Kidney tubule cell (primary cell): ENCODE measurements at regions not wholly inside any gene's neighbourhood (a gene's known extent, or its start where the extent isn't known, plus 50 kb on each side); places are given as distances from the start of the nearest gene placed in this dataset.
A peak's percentile ranks its signal among the peaks of the same experiment; 100 is the strongest.

Experiments
- DNase-seq: peaks from one replicate; pipeline ENCODE4 v3.0.0-alpha.2; 2018; ENCODE audit warnings: low spot score

DNA sequence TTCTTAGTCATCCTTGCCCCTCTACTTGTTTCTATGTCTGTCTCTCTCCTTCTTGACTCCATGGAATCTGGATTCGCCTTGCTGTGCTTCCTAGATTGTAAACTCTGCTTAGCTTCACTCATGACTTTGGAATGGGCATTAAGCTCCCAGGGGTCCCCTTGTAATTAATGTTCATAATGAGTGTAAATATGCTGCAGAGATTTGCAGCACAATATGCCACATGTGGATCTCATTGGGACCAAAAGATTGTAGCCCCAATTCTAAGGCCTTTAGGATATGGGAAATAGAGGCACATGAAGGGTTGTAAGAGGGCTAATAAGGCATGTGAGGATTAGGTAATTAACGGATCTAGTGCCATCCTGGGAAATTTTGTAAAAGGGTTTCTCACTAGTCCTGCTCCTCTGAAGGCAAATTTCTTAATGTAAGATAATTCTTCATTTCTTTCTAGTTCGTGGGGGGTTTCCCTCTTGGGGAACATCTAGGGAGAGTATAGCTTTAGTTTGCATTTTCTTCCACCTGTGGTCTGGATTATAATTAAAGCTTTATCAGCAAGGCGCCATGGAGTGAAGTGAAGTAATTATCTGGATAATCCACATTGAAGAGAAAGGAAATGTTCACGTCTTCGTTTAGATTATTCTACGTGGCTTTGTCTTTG is 659.2 kb upstream of the PLXNA2 start:
- no peak for DNase-seq

DNA sequence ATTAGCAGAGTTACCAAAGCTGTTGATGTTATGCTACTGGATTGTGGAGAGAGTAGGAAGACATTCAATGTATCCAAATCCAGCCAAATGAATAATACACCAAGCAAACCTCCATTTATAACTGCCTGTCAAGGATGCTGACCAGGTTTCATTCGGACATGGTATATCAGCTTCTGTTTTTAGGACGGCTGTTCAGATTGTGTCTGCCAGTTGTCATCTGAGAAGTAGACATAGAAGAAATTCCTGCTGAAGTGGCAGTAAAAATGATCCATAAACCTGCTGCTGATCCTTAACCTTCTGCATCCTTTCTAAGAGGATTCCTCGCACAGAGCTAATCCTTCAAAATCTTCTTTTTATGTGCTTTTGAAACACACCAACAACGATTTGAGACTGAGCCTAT is 663.6 kb upstream of the PLXNA2 start:
- DNase-seq = no peak

DNA sequence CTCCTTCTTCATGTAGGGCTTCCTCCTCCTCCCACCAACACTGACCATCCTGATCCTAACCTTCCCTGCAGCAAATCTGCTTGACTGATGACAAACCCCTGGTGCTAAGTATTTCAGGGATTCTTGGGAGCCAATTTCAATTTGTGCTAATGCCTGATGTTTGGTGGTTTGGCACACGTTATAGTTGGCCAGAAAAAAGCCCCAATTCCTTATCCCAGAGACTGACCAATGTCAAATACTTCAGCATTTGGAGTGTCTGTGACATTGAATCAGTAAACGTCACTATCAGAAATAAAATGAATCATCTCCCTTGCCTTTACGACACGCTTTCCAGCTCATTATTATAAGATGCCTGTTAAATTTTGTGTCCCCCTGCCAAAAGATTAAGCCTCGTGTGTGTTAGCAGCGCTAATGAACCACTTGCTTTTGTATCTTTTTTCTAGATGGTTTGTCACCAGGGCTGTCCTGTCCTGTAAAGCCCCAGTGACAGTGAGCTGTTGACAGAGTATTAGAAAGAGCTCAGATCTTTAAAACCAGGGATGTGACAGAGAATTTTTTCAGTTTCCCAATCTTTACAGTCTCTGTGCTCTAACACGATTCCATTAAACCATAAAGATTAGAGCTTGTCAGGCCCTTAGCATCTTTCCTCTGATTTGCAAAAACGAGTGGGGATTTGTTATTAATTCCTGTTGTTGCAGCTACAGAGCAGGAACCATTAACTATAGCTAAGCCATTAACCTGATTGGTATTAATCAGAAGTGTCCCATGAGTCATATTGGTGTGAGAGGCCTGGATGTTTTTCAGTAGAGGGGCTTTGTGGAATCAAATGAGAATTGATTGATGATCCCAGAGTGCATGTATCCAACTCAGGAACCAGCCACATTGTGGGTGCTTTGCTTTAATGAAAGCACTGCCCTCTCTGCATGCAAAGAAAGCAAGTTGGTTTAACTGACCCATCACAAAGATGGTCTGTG is 665.1 kb upstream of the PLXNA2 start:
- DNase-seq = no peak

DNA sequence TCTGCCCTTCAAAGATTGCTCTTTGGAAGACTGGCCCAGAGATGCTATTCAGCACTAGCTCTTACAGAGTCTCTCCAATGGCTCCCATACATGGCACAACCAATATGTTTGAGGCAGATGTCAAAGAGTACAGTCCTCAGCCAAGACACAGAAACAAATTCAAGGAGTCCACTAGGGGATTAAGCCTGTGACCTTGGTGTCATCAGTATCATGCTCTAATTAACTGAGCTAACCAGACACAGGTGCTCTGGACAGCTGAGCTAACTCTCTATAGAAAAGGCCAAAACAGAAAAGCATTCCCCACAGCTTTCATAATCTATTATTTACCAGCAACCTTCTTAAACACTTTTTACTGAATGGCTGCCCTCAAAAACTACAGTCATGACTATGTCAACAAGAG is 666.0 kb upstream of the PLXNA2 start:
- DNase-seq = no peak

DNA sequence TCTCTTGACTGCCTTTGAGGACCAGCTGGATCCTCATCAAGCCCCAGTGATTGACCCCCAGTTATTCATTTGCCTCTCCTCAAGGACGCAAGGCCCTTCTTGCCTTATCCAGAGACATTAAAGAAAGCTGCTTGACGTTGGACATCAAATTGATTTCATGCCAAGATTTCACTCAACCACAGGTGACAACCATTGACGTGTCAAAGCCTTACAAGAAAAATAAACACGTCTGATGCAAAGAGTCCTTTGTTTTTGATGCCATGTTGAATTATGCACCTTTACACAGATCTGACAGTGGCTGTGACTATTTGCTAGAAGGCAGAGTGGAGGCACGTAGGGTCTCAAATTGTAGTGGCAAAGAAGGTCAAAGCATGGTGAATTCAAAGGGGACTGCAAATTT is 666.2 kb upstream of the CAMK1G start:
- peak; percentile 40 for DNase-seq

DNA sequence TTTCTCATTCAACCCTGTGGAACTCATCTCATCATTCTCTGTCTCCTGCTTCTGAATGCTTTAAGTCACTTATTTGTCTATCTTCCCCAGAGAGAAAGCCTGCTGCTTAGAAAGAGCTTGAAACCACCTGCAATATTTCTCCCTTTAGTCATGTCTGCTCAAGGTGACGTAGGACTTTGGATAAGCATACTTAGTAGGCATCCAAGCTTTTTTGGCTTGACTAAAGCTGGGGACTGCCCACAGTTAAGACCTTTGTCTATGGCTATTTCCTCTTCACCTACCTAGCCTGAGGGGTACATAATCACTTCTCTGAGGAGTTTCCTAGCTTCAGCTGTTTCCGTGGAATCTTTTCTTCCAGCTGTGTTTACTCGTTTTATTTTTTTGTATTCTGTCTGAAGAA is 665.8 kb upstream of the CAMK1G start:
- peak; percentile 83 for DNase-seq

DNA sequence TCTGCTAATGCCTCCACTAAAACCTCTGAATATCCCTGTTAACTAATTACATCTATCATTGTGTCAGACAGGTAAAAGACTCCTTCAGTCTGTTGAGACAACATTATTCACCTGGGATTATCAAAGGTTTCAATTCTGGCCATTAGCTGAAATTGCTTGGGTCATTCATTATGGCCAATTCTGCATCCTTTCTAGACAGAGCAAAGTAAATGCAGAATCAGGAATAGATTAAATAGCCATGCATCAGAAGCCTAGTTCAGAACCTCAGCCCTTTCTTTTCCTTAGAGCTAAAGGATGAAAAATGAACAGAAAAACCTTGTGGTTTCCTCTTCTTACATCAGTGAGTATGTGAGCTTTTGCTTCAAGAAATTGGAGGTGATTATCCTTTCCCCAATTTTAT is 665.4 kb upstream of the CAMK1G start:
- no peak for DNase-seq

DNA sequence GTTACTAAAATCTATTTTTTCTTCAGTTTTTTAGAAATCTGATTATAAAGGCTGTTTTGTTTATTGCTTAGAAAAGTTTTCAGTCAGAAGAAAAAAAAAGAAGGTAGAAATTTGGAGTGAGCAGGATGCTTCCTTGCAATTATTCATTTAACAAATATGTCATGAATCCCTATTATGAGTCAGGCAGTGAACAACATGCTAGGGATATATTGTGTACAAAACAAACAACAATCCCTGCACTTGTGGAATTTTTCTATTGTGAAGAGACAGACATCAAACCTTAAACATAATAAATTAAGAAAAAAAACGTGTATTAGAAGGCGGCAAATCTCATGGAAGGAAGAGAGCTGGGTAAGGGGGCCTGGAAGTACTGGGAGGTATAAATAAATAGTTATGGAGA is 664.1 kb upstream of the CAMK1G start:
- DNase-seq = peak; percentile 53

DNA sequence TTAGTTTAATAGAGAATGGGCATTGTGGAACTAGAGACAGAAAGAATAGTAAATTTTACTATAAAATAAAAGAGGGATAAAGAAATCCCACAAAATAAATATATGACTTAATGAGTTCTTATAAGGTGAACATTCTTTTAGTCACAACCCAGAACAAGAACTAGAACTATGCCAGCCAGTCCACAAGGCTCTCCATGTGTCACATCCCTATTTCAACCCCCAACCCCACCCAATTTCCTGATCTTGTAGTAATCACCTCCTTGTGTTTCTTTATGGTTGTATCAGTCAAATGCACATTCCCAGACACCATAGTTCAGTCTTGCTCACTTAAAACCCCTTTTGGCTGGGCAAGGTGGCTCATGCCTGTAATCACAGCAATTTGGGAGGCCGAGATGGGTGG is 662.3 kb upstream of the CAMK1G start:
- DNase-seq = no peak

DNA sequence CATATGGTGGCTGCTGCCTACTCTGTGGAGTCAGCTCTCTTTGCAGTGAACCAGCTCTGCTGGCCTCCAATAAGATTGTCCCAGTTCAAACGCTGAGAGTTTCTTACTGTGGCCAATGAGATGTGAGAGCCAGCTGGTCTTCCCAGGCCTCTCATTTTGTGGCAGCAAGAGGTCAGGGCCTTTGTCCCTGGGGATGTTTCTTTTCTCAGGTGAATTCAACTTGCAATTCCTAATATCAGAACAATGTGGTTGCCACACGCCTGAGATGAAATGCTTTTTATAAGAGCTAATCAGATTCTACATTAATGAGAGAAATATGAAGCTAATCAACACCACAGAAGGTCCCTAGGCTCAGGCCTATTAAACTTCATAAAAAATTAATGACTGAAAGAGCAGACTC is 660.1 kb upstream of the CAMK1G start:
- DNase-seq = no peak

DNA sequence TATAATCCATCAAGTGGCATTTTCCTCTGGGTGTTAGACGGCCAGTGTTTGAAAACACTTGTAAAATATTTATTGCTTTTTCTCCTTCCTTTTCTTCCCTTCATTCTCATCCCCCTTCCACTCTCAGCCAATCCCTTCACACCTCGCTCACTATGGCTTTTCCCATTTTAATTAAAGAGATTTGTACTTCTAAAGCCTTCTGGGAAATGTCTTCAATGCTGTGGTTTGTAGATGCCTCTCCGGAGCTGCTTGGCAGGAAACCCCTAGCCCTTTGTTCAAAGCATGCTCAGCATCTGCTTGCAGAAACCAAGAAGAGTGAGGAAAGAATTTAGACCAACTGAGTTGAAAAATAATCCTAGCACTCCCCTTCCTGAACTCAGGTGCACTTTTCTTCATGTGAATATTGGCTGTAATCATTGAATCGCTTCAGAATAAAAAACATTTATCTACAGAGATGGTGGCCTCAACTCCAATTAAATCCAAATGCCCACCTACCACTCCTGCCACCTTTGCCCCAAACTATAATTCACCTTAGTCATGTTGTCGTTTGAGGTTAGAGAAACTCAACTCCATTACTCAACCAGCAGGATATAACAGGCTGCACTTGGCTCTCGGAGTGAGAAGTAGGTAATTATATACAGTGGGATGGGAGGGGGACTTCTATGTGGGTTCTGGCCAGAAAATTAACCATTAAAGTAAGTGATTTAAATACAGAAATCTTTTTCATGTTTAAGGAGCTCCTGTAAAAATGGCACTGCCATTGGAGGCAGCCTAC is 659.4 kb upstream of the CAMK1G start:
- no peak for DNase-seq

DNA sequence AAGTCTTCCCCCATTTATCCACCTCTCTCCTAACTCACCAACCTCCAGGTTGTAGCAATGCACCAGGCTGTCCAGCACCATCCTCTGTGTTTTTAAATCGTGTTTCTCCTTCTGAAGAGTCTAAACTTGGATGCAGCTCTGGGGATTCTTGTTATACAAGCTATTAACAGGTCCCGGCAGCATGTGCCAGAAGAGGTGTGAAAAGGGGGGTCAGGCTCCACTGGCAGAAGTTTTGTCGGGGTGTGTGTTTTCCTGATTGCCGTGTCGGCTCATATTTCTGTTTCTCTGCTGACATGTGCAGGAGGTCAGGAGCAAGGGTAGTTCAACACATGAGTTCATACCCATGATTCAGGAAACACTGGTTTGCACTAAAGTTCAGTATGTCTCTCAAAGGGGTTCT is 658.6 kb upstream of the CAMK1G start:
- no peak for DNase-seq

DNA sequence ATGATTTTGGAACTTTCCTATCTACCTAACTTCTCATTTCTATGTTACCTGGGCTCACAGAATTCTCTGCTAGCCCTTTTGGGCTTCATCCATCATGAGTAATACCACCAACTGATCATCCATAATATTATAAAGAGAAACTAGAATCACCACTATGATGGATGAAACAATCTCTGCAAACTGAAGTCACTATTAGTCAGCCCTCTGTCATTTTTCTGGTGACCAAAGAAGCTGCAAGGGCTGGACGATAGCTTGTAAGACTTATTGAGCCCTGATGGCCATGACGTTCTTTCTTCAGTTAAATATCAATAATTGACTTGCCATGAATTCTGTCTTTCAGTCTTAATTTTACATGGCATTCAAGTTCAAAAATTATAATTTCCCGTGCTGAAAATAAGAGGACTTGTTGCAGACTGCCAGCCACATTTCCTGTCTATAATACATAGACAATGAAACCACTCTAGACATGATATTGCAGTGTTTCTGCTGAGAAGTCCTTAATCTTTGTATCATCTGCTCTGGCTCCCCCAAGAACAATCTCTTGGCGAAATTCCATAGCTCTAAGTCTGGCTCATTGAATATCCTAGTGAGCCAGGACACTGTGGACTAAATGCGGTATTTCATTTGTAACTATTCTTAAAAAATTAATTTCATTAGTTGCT is 655.0 kb upstream of the CAMK1G start:
- peak; percentile 13 for DNase-seq

DNA sequence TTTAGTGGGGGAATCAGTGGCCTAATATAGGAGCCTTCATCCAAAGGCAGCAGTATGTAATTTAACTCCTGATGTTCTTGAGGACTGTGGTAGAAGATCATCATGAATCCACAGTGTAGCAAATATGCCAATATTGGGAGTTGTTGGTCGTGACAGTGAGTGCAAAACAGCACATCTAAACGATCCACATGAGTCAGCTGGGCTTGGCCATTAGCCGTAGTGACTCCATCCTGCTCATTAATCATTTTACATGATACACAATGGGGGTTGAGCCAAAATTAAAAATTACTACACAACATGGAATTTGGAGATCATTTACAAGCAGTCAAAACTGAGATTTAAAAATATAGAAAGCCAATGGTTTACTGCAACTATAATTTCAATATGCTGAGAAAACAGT is 653.9 kb upstream of the CAMK1G start:
- DNase-seq = peak; percentile 36

DNA sequence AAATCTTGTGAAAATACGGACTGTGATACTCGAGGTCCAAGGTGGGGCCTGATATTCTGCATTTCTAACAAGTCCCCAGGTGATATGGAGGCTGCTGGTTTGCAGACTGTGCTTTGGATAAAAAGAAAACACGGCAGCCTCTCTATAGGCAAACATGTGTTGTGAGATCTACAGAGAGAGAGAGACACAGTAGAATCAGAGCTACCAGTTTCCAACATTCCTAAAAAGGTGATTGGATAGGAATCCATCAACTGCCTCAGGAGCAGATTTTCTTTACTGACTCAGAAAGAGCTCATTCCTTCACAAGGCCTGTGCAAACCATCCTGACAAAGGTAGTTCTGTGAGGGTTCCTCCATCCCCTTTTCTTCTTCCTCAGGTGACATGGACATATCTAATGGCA is 651.6 kb upstream of the CAMK1G start:
- no peak for DNase-seq

DNA sequence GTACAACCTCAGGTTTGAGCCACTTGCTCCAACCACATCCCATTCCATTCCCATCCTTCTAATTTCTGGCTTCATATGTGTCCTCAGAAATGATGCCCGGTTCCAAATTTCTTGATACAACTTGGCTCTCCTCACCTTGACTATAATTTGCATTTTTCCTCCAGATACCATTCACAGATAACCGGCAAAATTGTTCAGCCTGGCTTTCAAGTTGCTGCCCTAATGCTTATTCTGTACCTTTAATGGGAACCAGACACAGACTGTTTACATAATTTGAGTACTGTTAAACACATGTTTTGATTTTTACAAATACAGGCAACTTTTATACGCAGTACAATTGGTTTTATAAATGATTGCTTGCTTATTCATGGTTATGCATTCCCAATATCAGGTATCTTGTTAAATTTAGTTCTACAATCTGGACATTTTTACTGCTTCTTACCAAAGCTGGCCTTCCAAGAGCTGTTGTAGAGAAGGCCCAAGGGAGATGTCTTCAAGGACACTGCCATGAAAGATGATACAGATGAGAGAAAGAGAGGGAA is 649.5 kb upstream of the CAMK1G start:
- no peak for DNase-seq

DNA sequence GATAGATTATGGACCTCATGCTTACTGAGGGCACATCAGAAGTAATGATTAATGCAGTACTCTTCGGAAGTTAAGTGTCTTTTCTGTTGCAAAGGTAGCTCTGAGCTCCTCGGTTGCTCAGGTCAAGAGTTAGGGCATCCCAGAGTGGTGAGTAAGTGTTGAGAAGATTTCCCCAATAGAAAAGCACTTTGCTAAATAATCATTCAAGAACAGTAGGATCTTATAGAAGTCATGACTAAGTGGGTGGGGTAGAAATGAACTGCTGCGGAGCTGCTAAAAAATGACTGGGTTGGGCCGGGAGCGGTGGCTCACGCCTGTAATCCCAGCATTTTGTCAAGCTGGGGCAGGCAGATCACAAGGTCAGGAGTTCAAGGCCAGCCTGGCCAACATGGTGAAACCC is 648.6 kb upstream of the CAMK1G start:
- DNase-seq = no peak

DNA sequence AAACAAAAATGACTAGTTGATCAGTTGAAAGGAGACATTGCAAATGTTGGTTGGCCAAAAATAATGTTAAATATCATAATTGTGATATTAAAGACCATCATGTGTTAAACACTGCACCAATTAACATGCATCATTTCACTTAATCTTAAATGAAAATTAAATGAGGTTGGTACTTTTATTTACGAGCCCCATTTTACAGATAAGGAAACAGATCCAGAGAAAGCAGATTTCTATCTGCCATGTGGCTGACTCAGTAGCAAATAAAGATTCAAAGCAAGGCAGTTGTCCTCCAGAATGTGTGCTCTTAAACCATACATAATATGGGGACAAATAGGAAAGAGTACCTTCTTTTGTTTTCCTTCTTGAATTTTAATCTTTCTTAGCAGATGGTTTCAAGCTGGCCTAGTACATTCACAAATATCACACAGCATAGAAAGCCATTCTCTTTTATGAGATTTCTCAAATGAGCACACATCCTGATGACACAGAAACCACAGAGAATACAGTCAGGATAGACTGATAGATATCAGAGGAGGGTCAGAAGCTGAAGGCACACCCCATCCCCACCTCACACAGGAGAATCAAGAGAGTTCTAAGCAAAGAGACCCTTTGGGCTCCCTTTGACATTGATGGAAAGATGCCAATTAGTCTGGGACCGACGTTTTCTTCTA is 647.9 kb upstream of the CAMK1G start:
- no peak for DNase-seq

DNA sequence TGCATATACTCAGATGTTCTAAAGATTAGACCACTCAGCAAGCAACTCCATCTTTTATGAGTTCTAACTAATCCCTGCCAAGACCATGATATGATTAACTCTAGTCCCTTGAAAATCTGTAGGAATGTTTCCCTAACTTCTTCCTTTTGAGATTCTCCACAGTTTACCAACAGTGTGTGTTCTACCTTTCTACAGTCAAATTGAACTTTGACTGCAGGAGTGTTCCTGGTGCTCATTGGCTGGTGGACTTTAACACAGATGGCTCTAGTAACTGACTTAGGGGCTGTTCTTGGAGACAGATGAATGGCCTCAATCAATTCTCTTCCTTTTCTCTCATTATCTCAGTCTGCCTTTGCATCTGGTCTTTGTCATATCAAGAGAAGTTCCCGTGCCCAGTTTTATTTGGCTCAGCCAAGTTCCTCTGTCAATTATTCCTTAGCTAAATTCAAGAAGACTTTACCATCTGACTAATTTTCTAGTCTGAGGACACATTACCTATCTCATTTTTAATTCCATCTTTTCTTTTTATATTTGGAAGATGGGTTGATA is 643.9 kb upstream of the CAMK1G start:
- no peak for DNase-seq

DNA sequence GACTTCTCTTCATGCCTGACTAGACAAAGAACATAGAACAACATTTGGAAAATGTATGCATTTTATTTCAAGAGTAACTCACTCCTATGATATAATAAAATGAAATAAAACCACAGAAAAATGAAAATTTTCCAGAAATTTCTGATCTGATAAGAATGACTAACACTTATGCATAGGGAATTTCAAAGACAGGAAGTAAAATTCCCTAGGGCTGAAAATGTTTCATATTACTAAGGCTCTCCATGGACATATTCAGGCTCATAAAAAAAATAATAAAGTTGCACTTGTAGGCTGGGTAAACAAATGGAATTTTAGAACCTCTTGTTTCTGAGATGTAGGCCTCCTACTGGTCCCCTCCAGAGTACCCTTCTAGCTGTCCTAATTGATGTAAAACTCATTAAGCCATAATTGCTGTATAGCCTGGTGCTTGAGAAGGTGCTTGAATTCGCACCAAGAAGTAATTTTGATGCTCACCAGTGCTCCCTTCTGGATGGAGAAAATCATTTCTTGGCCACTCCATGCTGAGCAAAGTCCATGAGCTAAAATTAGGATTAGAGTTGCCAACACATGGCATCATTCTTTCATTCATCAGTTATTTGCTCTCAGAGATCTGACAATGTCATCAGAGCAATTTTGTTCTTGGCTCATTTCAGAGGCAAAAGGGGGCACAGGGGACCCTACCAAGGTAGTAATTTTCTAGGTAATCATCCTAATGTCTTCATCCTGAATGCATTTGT is 641.0 kb upstream of the CAMK1G start:
- no peak for DNase-seq
